GM08714 (cell line): ENCODE measurements at regions not wholly inside any gene's neighbourhood (a gene's known extent, or its start where the extent isn't known, plus 50 kb on each side); places are given as distances from the start of the nearest gene placed in this dataset.

Source experiments
- H3K4me3 ChIP-seq: fragments of 200-500 bp; sonication (Bioruptor generic); 2 replicates; pipeline ENCODE4 v1.5.1; 2014; ENCODE audit warnings: mild to moderate bottlenecking, low read length, inconsistent platforms
- ZNF274 ChIP-seq: IDR thresholded peaks from 2 replicates; pipeline ENCODE4 v1.6.1; 2012; ENCODE audit warnings: mild to moderate bottlenecking, low read depth, low read length

- no peak for TF ChIP-seq ZNF274
- no peak overlapping the region for H3K4me3 ChIP-seq
Measured at GRCh38 chr14:99058542-99058941, 213.5 kb downstream of the BCL11B start.

- H3K4me3 ChIP-seq, result no peak overlapping the region
- TF ChIP-seq ZNF274, result no peak
Measured at GRCh38 chr14:99062216-99062615, 209.8 kb downstream of the BCL11B start.

- TF ChIP-seq ZNF274, result no peak
- no peak overlapping the region for H3K4me3 ChIP-seq
Measured at GRCh38 chr14:99062772-99063418, 209.1 kb downstream of the BCL11B start.

GRCh38 chr14:99063620-99064225, 208.3 kb downstream of the BCL11B start:
- no peak for TF ChIP-seq ZNF274
- H3K4me3 ChIP-seq, result no peak overlapping the region

- H3K4me3 ChIP-seq, result no peak overlapping the region
- no peak for TF ChIP-seq ZNF274
Measured at GRCh38 chr14:99064262-99064954, 207.6 kb downstream of the BCL11B start.

- H3K4me3 ChIP-seq, result no peak overlapping the region
- no peak for TF ChIP-seq ZNF274
Measured at GRCh38 chr14:99065551-99065950, 206.4 kb downstream of the BCL11B start.

GRCh38 chr14:99066378-99066777, 205.6 kb downstream of the BCL11B start:
- TF ChIP-seq ZNF274, result no peak
- H3K4me3 ChIP-seq, result no peak overlapping the region

GRCh38 chr14:99067141-99067920, 204.7 kb downstream of the BCL11B start:
- TF ChIP-seq ZNF274, result no peak
- H3K4me3 ChIP-seq, result no peak overlapping the region

GRCh38 chr14:99067927-99068326, 204.1 kb downstream of the BCL11B start:
- TF ChIP-seq ZNF274, result no peak
- no peak overlapping the region for H3K4me3 ChIP-seq

GRCh38 chr14:99069946-99070345, 202.1 kb downstream of the BCL11B start:
- H3K4me3 ChIP-seq, result no peak overlapping the region
- no peak for TF ChIP-seq ZNF274

GRCh38 chr14:99072433-99072832, 199.6 kb downstream of the BCL11B start:
- no peak for TF ChIP-seq ZNF274
- no peak overlapping the region for H3K4me3 ChIP-seq

- no peak for TF ChIP-seq ZNF274
- H3K4me3 ChIP-seq, result no peak overlapping the region
Measured at GRCh38 chr14:99072956-99073355, 199.0 kb downstream of the BCL11B start.

- H3K4me3 ChIP-seq, result no peak overlapping the region
- no peak for TF ChIP-seq ZNF274
Measured at GRCh38 chr14:99073431-99073830, 198.6 kb downstream of the BCL11B start.

- H3K4me3 ChIP-seq, result no peak overlapping the region
- TF ChIP-seq ZNF274, result no peak
Measured at GRCh38 chr14:99075061-99075460, 196.9 kb downstream of the BCL11B start.
